ENCODE measurements at regions not wholly inside any gene's neighbourhood (a gene's known extent, or its start where the extent isn't known, plus 50 kb on each side); places are given as distances from the start of the nearest gene placed in this dataset.
A peak's percentile ranks its signal among the peaks of the same experiment; 100 is the strongest.
"Not testable (repeated sequence)": the region's sequence is repeated elsewhere in the genome, so short reads cannot be mapped to it uniquely, and the experiment has no call there.

- Histone ChIP-seq H3K36me3 (ENCODE audit: control insufficient read depth, insufficient read depth, low read length) (no peaks in the 10 kb centered on the region), H3K9ac (ENCODE audit: low read depth, low read length) (peak overlapping the region; percentile 16; the same call in 1 of the 2 replicates), H3K27ac (ENCODE audit: low read depth, low read length) (peak overlapping the region; percentile 86)
These were observed 157.2 kb upstream of the ISL1 start for GRCh38 chr5:51225789-51226742.

GRCh38 chr5:51227963-51228470 lies 155.2 kb upstream of the ISL1 start:
- Histone ChIP-seq H3K4me3 (ENCODE audit: low read depth, low read length) (no peak overlapping the region), H3K9ac (ENCODE audit: low read depth, low read length) (no peak overlapping the region), H3K36me3 (ENCODE audit: control insufficient read depth, insufficient read depth, low read length) (no peaks in the 10 kb centered on the region), H3K27ac (ENCODE audit: low read depth, low read length) (no peak overlapping the region), H3K27me3 (ENCODE audit: control insufficient read depth, insufficient read depth, low read length) (no peaks in the 10 kb centered on the region), H3K9me3 (ENCODE audit: control insufficient read depth, insufficient read depth, low read length) (peaks cover 8% of the 10 kb centered on the region; the same call in 1 of the 2 replicates), H3K4me1 (ENCODE audit: control insufficient read depth, insufficient read depth, low read length) (peaks cover 24% of the 10 kb centered on the region)

More at GRCh38 chr5:51225789-51226742, 157.2 kb upstream of the ISL1 start:
- Histone ChIP-seq H3K4me3 (ENCODE audit: low read depth, low read length) (no peak overlapping the region), H3K27me3 (ENCODE audit: control insufficient read depth, insufficient read depth, low read length) (no peaks in the 10 kb centered on the region), H3K9me3 (ENCODE audit: control insufficient read depth, insufficient read depth, low read length) (peaks cover 5% of the 10 kb centered on the region; the same call in 1 of the 2 replicates), H3K4me1 (ENCODE audit: control insufficient read depth, insufficient read depth, low read length) (peaks cover 24% of the 10 kb centered on the region)

- H3K27ac ChIP-seq (ENCODE audit: low read depth, low read length), result no peak overlapping the region
- no peaks in the 10 kb centered on the region for H3K36me3 ChIP-seq (ENCODE audit: control insufficient read depth, insufficient read depth, low read length)
- peaks cover 22% of the 10 kb centered on the region for H3K4me1 ChIP-seq (ENCODE audit: control insufficient read depth, insufficient read depth, low read length)
- no peak overlapping the region for H3K9ac ChIP-seq (ENCODE audit: low read depth, low read length)
- H3K9me3 ChIP-seq (ENCODE audit: control insufficient read depth, insufficient read depth, low read length), result peaks cover 8% of the 10 kb centered on the region; the same call in 1 of the 2 replicates
- no peaks in the 10 kb centered on the region for H3K27me3 ChIP-seq (ENCODE audit: control insufficient read depth, insufficient read depth, low read length)
- H3K4me3 ChIP-seq (ENCODE audit: low read depth, low read length), result no peak overlapping the region
These were observed 152.9 kb upstream of the ISL1 start for GRCh38 chr5:51230336-51230735.

GRCh38 chr5:51242456-51242855 lies 140.8 kb upstream of the ISL1 start:
- no peaks in the 10 kb centered on the region for H3K36me3 ChIP-seq (ENCODE audit: control insufficient read depth, insufficient read depth, low read length)
- no peaks in the 10 kb centered on the region for H3K9me3 ChIP-seq (ENCODE audit: control insufficient read depth, insufficient read depth, low read length)
- no peak overlapping the region for H3K9ac ChIP-seq (ENCODE audit: low read depth, low read length)
- H3K4me1 ChIP-seq (ENCODE audit: control insufficient read depth, insufficient read depth, low read length), result no peaks in the 10 kb centered on the region
- H3K4me3 ChIP-seq (ENCODE audit: low read depth, low read length), result no peak overlapping the region
- no peaks in the 10 kb centered on the region for H3K27me3 ChIP-seq (ENCODE audit: control insufficient read depth, insufficient read depth, low read length)
- no peak overlapping the region for H3K27ac ChIP-seq (ENCODE audit: low read depth, low read length)

- H3K4me3 ChIP-seq (ENCODE audit: low read depth, low read length); H3K27ac ChIP-seq (ENCODE audit: low read depth, low read length); H3K9ac ChIP-seq (ENCODE audit: low read depth, low read length); H3K36me3 ChIP-seq (ENCODE audit: control insufficient read depth, insufficient read depth, low read length); H3K27me3 ChIP-seq (ENCODE audit: control insufficient read depth, insufficient read depth, low read length); H3K9me3 ChIP-seq (ENCODE audit: control insufficient read depth, insufficient read depth, low read length); H3K4me1 ChIP-seq (ENCODE audit: control insufficient read depth, insufficient read depth, low read length): not testable (repeated sequence)
These were observed 132.3 kb upstream of the ISL1 start for GRCh38 chr5:51250957-51251356.

- Histone ChIP-seq H3K36me3 (ENCODE audit: control insufficient read depth, insufficient read depth, low read length) (no peaks in the 10 kb centered on the region), H3K9me3 (ENCODE audit: control insufficient read depth, insufficient read depth, low read length) (no peaks in the 10 kb centered on the region), H3K4me1 (ENCODE audit: control insufficient read depth, insufficient read depth, low read length) (no peaks in the 10 kb centered on the region; the same call in 1 of the 2 replicates)
These were observed 112.0 kb upstream of the ISL1 start for GRCh38 chr5:51271261-51271660.

GRCh38 chr5:51273021-51273420 lies 110.2 kb upstream of the ISL1 start:
- no peaks in the 10 kb centered on the region; the same call in 1 of the 2 replicates for H3K4me1 ChIP-seq (ENCODE audit: control insufficient read depth, insufficient read depth, low read length)
- no peak overlapping the region for H3K4me3 ChIP-seq (ENCODE audit: low read depth, low read length)
- no peaks in the 10 kb centered on the region for H3K9me3 ChIP-seq (ENCODE audit: control insufficient read depth, insufficient read depth, low read length)
- no peaks in the 10 kb centered on the region for H3K27me3 ChIP-seq (ENCODE audit: control insufficient read depth, insufficient read depth, low read length)
- no peak overlapping the region for H3K27ac ChIP-seq (ENCODE audit: low read depth, low read length)
- H3K9ac ChIP-seq (ENCODE audit: low read depth, low read length), result no peak overlapping the region
- H3K36me3 ChIP-seq (ENCODE audit: control insufficient read depth, insufficient read depth, low read length), result no peaks in the 10 kb centered on the region

More at GRCh38 chr5:51271261-51271660, 112.0 kb upstream of the ISL1 start:
- H3K4me3 ChIP-seq (ENCODE audit: low read depth, low read length), result no peak overlapping the region
- no peak overlapping the region for H3K27ac ChIP-seq (ENCODE audit: low read depth, low read length)
- H3K9ac ChIP-seq (ENCODE audit: low read depth, low read length), result no peak overlapping the region
- no peaks in the 10 kb centered on the region for H3K27me3 ChIP-seq (ENCODE audit: control insufficient read depth, insufficient read depth, low read length)

- Histone ChIP-seq H3K27ac (ENCODE audit: low read depth, low read length) (no peak overlapping the region), H3K9ac (ENCODE audit: low read depth, low read length) (no peak overlapping the region), H3K27me3 (ENCODE audit: control insufficient read depth, insufficient read depth, low read length) (no peaks in the 10 kb centered on the region), H3K36me3 (ENCODE audit: control insufficient read depth, insufficient read depth, low read length) (no peaks in the 10 kb centered on the region), H3K4me1 (ENCODE audit: control insufficient read depth, insufficient read depth, low read length) (peaks cover 6% of the 10 kb centered on the region), H3K9me3 (ENCODE audit: control insufficient read depth, insufficient read depth, low read length) (no peaks in the 10 kb centered on the region), H3K4me3 (ENCODE audit: low read depth, low read length) (no peak overlapping the region)
These were observed 109.4 kb upstream of the ISL1 start for GRCh38 chr5:51273871-51274270.

- Histone ChIP-seq H3K9ac (ENCODE audit: low read depth, low read length) (no peak overlapping the region), H3K9me3 (ENCODE audit: control insufficient read depth, insufficient read depth, low read length) (no peaks in the 10 kb centered on the region), H3K4me3 (ENCODE audit: low read depth, low read length) (no peak overlapping the region), H3K27me3 (ENCODE audit: control insufficient read depth, insufficient read depth, low read length) (no peaks in the 10 kb centered on the region), H3K36me3 (ENCODE audit: control insufficient read depth, insufficient read depth, low read length) (no peaks in the 10 kb centered on the region), H3K27ac (ENCODE audit: low read depth, low read length) (no peak overlapping the region), H3K4me1 (ENCODE audit: control insufficient read depth, insufficient read depth, low read length) (peaks cover 22% of the 10 kb centered on the region)
These were observed 107.8 kb upstream of the ISL1 start for GRCh38 chr5:51275428-51275827.

GRCh38 chr5:51276250-51276649 lies 107.0 kb upstream of the ISL1 start:
- H3K9me3 ChIP-seq (ENCODE audit: control insufficient read depth, insufficient read depth, low read length), result no peaks in the 10 kb centered on the region
- no peaks in the 10 kb centered on the region for H3K36me3 ChIP-seq (ENCODE audit: control insufficient read depth, insufficient read depth, low read length)
- no peak overlapping the region for H3K9ac ChIP-seq (ENCODE audit: low read depth, low read length)
- no peak overlapping the region for H3K4me3 ChIP-seq (ENCODE audit: low read depth, low read length)
- H3K27me3 ChIP-seq (ENCODE audit: control insufficient read depth, insufficient read depth, low read length), result no peaks in the 10 kb centered on the region
- peaks cover 27% of the 10 kb centered on the region for H3K4me1 ChIP-seq (ENCODE audit: control insufficient read depth, insufficient read depth, low read length)
- H3K27ac ChIP-seq (ENCODE audit: low read depth, low read length), result no peak overlapping the region

GRCh38 chr5:51278539-51278938 lies 104.7 kb upstream of the ISL1 start:
- Histone ChIP-seq H3K36me3 (ENCODE audit: control insufficient read depth, insufficient read depth, low read length) (no peaks in the 10 kb centered on the region), H3K4me3 (ENCODE audit: low read depth, low read length) (peak overlapping the region; percentile 1; the same call in 1 of the 2 replicates), H3K27me3 (ENCODE audit: control insufficient read depth, insufficient read depth, low read length) (no peaks in the 10 kb centered on the region)

More at GRCh38 chr5:51278539-51278938, 104.7 kb upstream of the ISL1 start:
- peaks cover 33% of the 10 kb centered on the region for H3K4me1 ChIP-seq (ENCODE audit: control insufficient read depth, insufficient read depth, low read length)
- no peaks in the 10 kb centered on the region for H3K9me3 ChIP-seq (ENCODE audit: control insufficient read depth, insufficient read depth, low read length)
- H3K9ac ChIP-seq (ENCODE audit: low read depth, low read length), result no peak overlapping the region
- peak overlapping the region; percentile 43 for H3K27ac ChIP-seq (ENCODE audit: low read depth, low read length)
